ENCODE measurements at regions not wholly inside any gene's neighbourhood (a gene's known extent, or its start where the extent isn't known, plus 50 kb on each side); places are given as distances from the start of the nearest gene placed in this dataset.

DNA sequence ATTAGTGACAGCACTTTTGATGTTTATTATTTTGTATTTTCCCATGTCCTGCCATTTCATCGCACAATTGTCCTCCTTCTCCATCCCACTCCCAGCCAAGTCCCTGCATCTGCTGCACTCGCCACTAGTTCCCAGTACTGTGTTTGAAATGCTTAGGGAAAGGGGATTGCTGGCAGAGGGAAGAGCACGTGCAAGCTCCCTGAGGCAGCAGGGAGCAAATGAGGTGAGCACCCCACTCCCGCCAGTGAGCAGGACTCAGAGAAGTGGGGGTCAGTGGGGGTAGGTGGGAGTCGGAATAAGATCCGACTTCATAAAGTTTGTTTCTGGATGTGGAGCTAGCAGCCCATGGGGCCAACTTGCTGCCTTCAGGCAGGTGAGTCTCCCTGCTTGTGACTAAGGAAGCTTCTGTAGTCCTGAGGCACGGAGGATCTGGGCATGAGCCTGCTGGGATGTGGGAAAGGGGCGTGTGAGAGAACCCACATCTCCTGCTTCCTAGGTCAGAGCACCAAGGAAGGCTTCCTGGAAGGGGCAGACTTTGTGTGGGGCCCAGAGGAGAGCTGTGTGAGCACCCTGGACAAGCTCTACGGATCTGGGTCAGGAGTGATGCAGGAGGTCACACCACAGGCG, 99.7 kb upstream of the TLE3 start:
- Histone ChIP-seq H3K4me1 (ENCODE audit: insufficient read depth) (peaks cover 15% of the 10 kb centered on the region), H3K27ac (no peak overlapping the region), H3K36me3 (no peaks in the 10 kb centered on the region), H3K4me3 (no peak overlapping the region), H3K27me3 (no peaks in the 10 kb centered on the region), H3K9me3 (no peaks in the 10 kb centered on the region)
- no peak for DNase-seq
- 86 to 90% (median 89%) methylated on average over 10 of the region's 10 CpGs for WGBS, 3 donors
- intact Hi-C loops (cut with DNase I): no loop called here
- no peak for TF ChIP-seq EP300 (IDR thresholded peaks at IDR 0.05)
- no peak for TF ChIP-seq POLR2A (IDR thresholded peaks at IDR 0.05)
- TF ChIP-seq CTCF (IDR thresholded peaks at IDR 0.05): no peak

- H3K27ac ChIP-seq: no peak overlapping the region
- H3K27me3 ChIP-seq: no peaks in the 10 kb centered on the region
- H3K36me3 ChIP-seq: no peaks in the 10 kb centered on the region
- peaks cover 15% of the 10 kb centered on the region for H3K4me1 ChIP-seq (ENCODE audit: insufficient read depth)
- intact Hi-C loops (cut with DNase I): no loop called here
- TF ChIP-seq EP300 (IDR thresholded peaks at IDR 0.05) (no peak), POLR2A (IDR thresholded peaks at IDR 0.05) (no peak), CTCF (IDR thresholded peaks at IDR 0.05) (no peak)
- H3K9me3 ChIP-seq: no peaks in the 10 kb centered on the region
- no peak overlapping the region for H3K4me3 ChIP-seq
- WGBS, 3 donors: 60 to 66% (median 63%) methylated on average over 21 of the region's 21 CpGs
- DNase-seq: peak; percentile 44 to 65 (median 50)
These were observed 98.9 kb upstream of the TLE3 start for GRCh38 chr15:70196372-70197316.

DNA sequence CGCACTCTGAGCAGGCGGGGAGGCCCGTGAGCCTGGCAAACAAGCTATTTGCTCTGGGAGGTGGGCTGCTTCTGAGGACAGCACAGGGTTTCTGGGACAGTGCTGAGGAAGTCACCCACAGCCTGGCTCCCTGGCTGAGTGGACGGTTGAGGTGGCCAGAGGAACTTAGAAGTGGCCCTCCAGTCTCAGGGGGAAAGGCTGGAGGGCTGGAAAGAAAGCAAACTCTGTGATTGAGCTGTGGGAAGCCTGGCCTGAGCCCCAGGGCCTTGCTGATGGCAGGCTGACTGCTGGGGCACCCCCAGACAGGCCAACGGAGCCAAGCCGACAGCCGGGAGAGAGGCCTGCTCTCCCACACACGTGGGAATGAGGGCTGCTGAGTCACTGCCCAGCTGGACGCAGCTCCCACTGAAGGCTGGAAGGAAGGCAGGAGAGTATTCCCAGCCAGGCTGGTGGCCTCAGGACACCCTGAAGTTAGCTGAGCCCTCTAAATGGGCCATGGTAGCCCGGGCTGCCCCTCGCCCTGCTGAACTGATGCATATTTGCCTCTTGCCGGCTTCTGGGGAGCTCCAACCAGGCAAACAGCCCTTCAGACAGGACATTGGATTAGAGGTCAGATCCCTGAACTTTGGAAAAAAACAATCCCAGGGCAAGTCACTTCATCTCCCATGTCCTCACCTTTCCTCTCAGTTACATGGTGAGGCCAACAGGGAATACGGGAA, 98.0 kb upstream of the TLE3 start:
- peak; percentile 86 to 90 (median 86) for DNase-seq
- TF ChIP-seq POLR2A (IDR thresholded peaks at IDR 0.05): no peak
- TF ChIP-seq EP300 (IDR thresholded peaks at IDR 0.05): no peak
- no peak for TF ChIP-seq CTCF (IDR thresholded peaks at IDR 0.05)
- Histone ChIP-seq H3K4me3 (no peak overlapping the region), H3K27ac (peak overlapping the region in 1 of 2 donors; percentile 44), H3K36me3 (no peaks in the 10 kb centered on the region), H3K4me1 (ENCODE audit: insufficient read depth) (peaks cover 15% of the 10 kb centered on the region), H3K27me3 (no peaks in the 10 kb centered on the region), H3K9me3 (no peaks in the 10 kb centered on the region)
- intact Hi-C loops (cut with DNase I): no loop called here
- 14 to 19% (median 17%) methylated on average over 13 of the region's 13 CpGs for WGBS, 3 donors

DNA sequence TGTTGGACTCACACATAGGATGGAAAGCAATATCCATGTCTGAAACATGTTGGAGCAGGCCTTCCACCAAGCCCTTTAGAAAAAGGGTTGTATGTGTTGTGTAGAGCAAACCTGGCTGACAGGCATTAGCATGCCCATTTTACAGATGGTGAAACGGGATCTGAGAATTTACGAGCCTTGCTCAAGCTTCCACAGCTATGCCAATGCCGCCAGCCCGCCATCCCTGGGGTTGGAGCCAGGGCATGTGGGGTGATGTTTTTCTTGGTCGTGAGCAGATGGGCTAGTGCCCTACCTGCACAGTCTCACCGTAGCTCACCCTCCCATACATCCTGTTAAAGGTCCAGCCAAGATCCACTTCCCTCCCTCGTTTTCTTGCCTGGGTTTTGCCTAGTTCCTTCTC, 97.5 kb upstream of the TLE3 start:
- Histone ChIP-seq H3K36me3 (no peaks in the 10 kb centered on the region), H3K27me3 (no peaks in the 10 kb centered on the region), H3K4me3 (no peak overlapping the region), H3K9me3 (no peaks in the 10 kb centered on the region), H3K4me1 (ENCODE audit: insufficient read depth) (peaks cover 15% of the 10 kb centered on the region), H3K27ac (peak overlapping the region in 1 of 2 donors; percentile 44)
- 69 to 76% (median 75%) methylated on average over 7 of the region's 7 CpGs for WGBS, 3 donors
- no peak for DNase-seq
- no peak for TF ChIP-seq CTCF (IDR thresholded peaks at IDR 0.05)
- no peak for TF ChIP-seq POLR2A (IDR thresholded peaks at IDR 0.05)
- intact Hi-C loops (cut with DNase I): no loop called here
